ENCODE measurements at regions not wholly inside any gene's neighbourhood (a gene's known extent, or its start where the extent isn't known, plus 50 kb on each side); places are given as distances from the start of the nearest gene placed in this dataset.

GRCh38 chr7:69277366-69277765 lies 320.9 kb upstream of the AUTS2 start:
- ChIA-PET CTCF (interaction anchor here (0.7 kb wide), 2 partner anchors 8 to 478 kb away, joined by 3 to 4 read pairs; no protein-coding TSS in a partner anchor), POLR2A (no interaction called here)
- Histone ChIP-seq H3K27ac (ENCODE audit: extremely low read depth, low read depth, low read length) (no peak overlapping the region), H3K4me3 (ENCODE audit: low read depth, low read length) (no peak overlapping the region), H3K36me3 (ENCODE audit: control insufficient read depth in 2 of 2, insufficient read depth in 1 of 2, low read length in 2 of 2) (no peaks in the 10 kb centered on the region), H3K9me3 (ENCODE audit: control insufficient read depth, insufficient read depth, low read depth, low read length) (no peaks in the 10 kb centered on the region), H3K4me1 (ENCODE audit: control insufficient read depth, insufficient read depth, low read length) (no peaks in the 10 kb centered on the region)
- no peak for TF ChIP-seq ZNF544 (tag by site-specific recombination; IDR thresholded peaks at IDR 0.05)
- TF ChIP-seq OSR2 (tag by site-specific recombination; IDR thresholded peaks at IDR 0.05): no peak
- TF ChIP-seq ZFP69B (tag by site-specific recombination; IDR thresholded peaks at IDR 0.05): no peak
- no peak for TF ChIP-seq ZNF23 (tag by site-specific recombination; IDR thresholded peaks at IDR 0.05; ENCODE audit: borderline replicate concordance)
- TF ChIP-seq ZNF354C (tag by site-specific recombination; IDR thresholded peaks at IDR 0.05; ENCODE audit: borderline replicate concordance, low read depth): no peak
- TF ChIP-seq ZNF639 (tag by site-specific recombination; IDR thresholded peaks at IDR 0.05): no peak
- TF ChIP-seq SCRT2 (tag by site-specific recombination; IDR thresholded peaks at IDR 0.05): no peak
- no peak for TF ChIP-seq ZNF112 (tag by site-specific recombination; IDR thresholded peaks at IDR 0.05)

GRCh38 chr7:69282946-69283345 lies 315.3 kb upstream of the AUTS2 start:
- TF ChIP-seq, protein P1, sequence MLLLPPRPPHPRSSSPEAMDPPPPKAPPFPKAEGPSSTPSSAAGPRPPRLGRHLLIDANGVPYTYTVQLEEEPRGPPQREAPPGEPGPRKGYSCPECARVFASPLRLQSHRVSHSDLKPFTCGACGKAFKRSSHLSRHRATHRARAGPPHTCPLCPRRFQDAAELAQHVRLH (tag by site-specific recombination; IDR thresholded peaks at IDR 0.05): no peak
- TF ChIP-seq ZNF560 (tag by site-specific recombination; IDR thresholded peaks at IDR 0.05; ENCODE audit: borderline replicate concordance) (no peak), ZNF555 (tag by site-specific recombination; conservative IDR thresholded peaks at IDR 0.05) (no peak), ZNF157 (tag by site-specific recombination; IDR thresholded peaks at IDR 0.05) (no peak), HIC1 (tag by site-specific recombination; IDR thresholded peaks at IDR 0.05) (no peak), ZNF335 (tag by site-specific recombination; conservative IDR thresholded peaks at IDR 0.05) (no peak), KLF1 (tag by site-specific recombination; IDR thresholded peaks at IDR 0.05) (no peak), ZNF248 (tag by site-specific recombination; IDR thresholded peaks at IDR 0.05) (no peak)
- TF ChIP-seq, protein P2, sequence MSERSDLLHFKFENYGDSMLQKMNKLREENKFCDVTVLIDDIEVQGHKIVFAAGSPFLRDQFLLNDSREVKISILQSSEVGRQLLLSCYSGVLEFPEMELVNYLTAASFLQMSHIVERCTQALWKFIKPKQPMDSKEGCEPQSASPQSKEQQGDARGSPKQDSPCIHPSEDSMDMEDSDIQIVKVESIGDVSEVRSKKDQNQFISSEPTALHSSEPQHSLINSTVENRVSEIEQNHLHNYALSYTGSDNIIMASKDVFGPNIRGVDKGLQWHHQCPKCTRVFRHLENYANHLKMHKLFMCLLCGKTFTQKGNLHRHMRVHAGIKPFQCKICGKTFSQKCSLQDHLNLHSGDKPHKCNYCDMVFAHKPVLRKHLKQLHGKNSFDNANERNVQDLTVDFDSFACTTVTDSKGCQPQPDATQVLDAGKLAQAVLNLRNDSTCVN (tag by site-specific recombination; optimal IDR thresholded peaks at IDR 0.05): no peak
- ChIA-PET CTCF (interaction anchor here (0.7 kb wide), 2 partner anchors 196 to 257 kb away, joined by 3 to 5 read pairs; no protein-coding TSS in a partner anchor), POLR2A (no interaction called here)
- H3K9me3 ChIP-seq (ENCODE audit: control insufficient read depth, insufficient read depth, low read depth, low read length): no peaks in the 10 kb centered on the region
- H3K4me3 ChIP-seq (ENCODE audit: low read depth, low read length): no peak overlapping the region
- no peaks in the 10 kb centered on the region for H3K4me1 ChIP-seq (ENCODE audit: control insufficient read depth, insufficient read depth, low read length)
- no peak overlapping the region for H3K27ac ChIP-seq (ENCODE audit: extremely low read depth, low read depth, low read length)
- H3K36me3 ChIP-seq (ENCODE audit: control insufficient read depth in 2 of 2, insufficient read depth in 1 of 2, low read length in 2 of 2): no peaks in the 10 kb centered on the region

GRCh38 chr7:69283421-69283820 lies 314.9 kb upstream of the AUTS2 start:
- Histone ChIP-seq H3K27ac (ENCODE audit: extremely low read depth, low read depth, low read length) (no peak overlapping the region), H3K4me3 (ENCODE audit: low read depth, low read length) (no peak overlapping the region), H3K9me3 (ENCODE audit: control insufficient read depth, insufficient read depth, low read depth, low read length) (no peaks in the 10 kb centered on the region), H3K36me3 (ENCODE audit: control insufficient read depth in 2 of 2, insufficient read depth in 1 of 2, low read length in 2 of 2) (no peaks in the 10 kb centered on the region), H3K4me1 (ENCODE audit: control insufficient read depth, insufficient read depth, low read length) (no peaks in the 10 kb centered on the region)
- ChIA-PET CTCF (no interaction called here), POLR2A (no interaction called here)
- no peak for TF ChIP-seq PRDM6 (tag by site-specific recombination; IDR thresholded peaks at IDR 0.05)
- TF ChIP-seq, protein P3, sequence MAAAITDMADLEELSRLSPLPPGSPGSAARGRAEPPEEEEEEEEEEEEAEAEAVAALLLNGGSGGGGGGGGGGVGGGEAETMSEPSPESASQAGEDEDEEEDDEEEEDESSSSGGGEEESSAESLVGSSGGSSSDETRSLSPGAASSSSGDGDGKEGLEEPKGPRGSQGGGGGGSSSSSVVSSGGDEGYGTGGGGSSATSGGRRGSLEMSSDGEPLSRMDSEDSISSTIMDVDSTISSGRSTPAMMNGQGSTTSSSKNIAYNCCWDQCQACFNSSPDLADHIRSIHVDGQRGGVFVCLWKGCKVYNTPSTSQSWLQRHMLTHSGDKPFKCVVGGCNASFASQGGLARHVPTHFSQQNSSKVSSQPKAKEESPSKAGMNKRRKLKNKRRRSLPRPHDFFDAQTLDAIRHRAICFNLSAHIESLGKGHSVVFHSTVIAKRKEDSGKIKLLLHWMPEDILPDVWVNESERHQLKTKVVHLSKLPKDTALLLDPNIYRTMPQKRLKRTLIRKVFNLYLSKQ (tag by site-specific recombination; IDR thresholded peaks at IDR 0.05; ENCODE audit: borderline replicate concordance): no peak
- TF ChIP-seq ZNF211 (tag by site-specific recombination; IDR thresholded peaks at IDR 0.05; ENCODE audit: low read depth): no peak
- TF ChIP-seq MEIS1 (CRISPR knock-in tag; IDR thresholded peaks at IDR 0.05; ENCODE audit: borderline replicate concordance): no peak
- TF ChIP-seq MZF1 (tag by site-specific recombination; IDR thresholded peaks at IDR 0.05; ENCODE audit: borderline replicate concordance): no peak
- TF ChIP-seq, protein P4, sequence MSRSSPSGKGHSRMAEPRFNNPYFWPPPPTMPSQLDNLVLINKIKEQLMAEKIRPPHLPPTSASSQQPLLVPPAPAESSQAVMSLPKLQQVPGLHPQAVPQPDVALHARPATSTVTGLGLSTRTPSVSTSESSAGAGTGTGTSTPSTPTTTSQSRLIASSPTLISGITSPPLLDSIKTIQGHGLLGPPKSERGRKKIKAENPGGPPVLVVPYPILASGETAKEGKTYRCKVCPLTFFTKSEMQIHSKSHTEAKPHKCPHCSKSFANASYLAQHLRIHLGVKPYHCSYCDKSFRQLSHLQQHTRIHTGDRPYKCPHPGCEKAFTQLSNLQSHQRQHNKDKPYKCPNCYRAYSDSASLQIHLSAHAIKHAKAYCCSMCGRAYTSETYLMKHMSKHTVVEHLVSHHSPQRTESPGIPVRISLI (tag by site-specific recombination; IDR thresholded peaks at IDR 0.05): no peak

Measured in HEK293 (cell line).